Endothelial cell of umbilical vein (primary cell): ENCODE measurements at regions not wholly inside any gene's neighbourhood (a gene's known extent, or its start where the extent isn't known, plus 50 kb on each side); places are given as distances from the start of the nearest gene placed in this dataset.

Source experiments
- BruUV-seq: library from RNA; stranded (reverse); fragments of 400-500 nt; replicated peaks from 2 replicates; lab custom pipeline; 2021; lab: Mats Ljungman, UMichigan
- CTCF ChIA-PET: fragments of 300-600, 350-600 bp; sonication (Branson Sonifier 250); formaldehyde crosslinking; loops from one replicate; lab custom pipeline; 2021; ENCODE audit warnings: antibody characterized with exemption, inconsistent platforms; lab: Charles Lee
- POLR2A ChIA-PET: fragments of 300-600, 350-600 bp; sonication (Branson Sonifier 250); formaldehyde crosslinking; loops from one replicate; lab custom pipeline; 2021; ENCODE audit warnings: antibody characterized with exemption, inconsistent platforms; lab: Charles Lee
- DNase-seq: peaks from one replicate; pipeline ENCODE4 v3.0.0-alpha.2; 2011; ENCODE audit warnings: low read depth, low spot score
- FAIRE-seq: peaks from 2 replicates; lab custom pipeline; 2011; peaks lifted over from hg19 to GRCh38; lab: Jason Lieb, UNC
- H2AFZ ChIP-seq: 2 replicates; pipeline ENCODE4 v1.6.0; 2012; ENCODE audit warnings: low read depth, low read length, control low read depth, inconsistent platforms
- H3K27ac ChIP-seq: 2 replicates; pipeline ENCODE4 v1.5.1; 2011; ENCODE audit warnings: low read depth, mild to moderate bottlenecking, control low read depth, low read length, moderate library complexity; ENCODE audit not compliant: insufficient read depth
- H3K27me3 ChIP-seq, 2 experiments: 2 replicates each; pipeline versions ENCODE4 v1.6.0 to v1.6.1; 2011; ENCODE audit warnings: low read length in 2 of 2, mixed read lengths in 1 of 2; ENCODE audit not compliant: control insufficient read depth in 2 of 2, insufficient read depth in 2 of 2
- H3K36me3 ChIP-seq, 2 experiments: 2 replicates in 1 of 2; 3 replicates in 1 of 2; pipeline ENCODE4 v1.5.1; 2011; ENCODE audit warnings: low read length in 2 of 2, mild to moderate bottlenecking in 1 of 2, moderate library complexity in 1 of 2; ENCODE audit not compliant: control insufficient read depth in 2 of 2, insufficient read depth in 2 of 2; ENCODE audit errors: extremely low read depth in 1 of 2
- H3K4me1 ChIP-seq: 3 replicates; pipeline ENCODE4 v1.5.1; 2011; ENCODE audit warnings: mild to moderate bottlenecking, low read length; ENCODE audit not compliant: control insufficient read depth, insufficient read depth; ENCODE audit errors: extremely low read depth
- H3K4me2 ChIP-seq: 2 replicates; pipeline ENCODE4 v1.6.1; 2011; ENCODE audit warnings: low read length, control low read depth, mixed read lengths; ENCODE audit not compliant: insufficient read depth
- H3K4me3 ChIP-seq, 3 experiments: fragments of 200-600 bp in 1 of 3; sonication (generic), shearing (Covaris generic) in 1 of 3; replicated peaks in 1 of 3; 2 replicates each; pipeline ENCODE4 v1.5.1; 2011 to 2016; ENCODE audit warnings: control low read depth in 3 of 3, low read length in 3 of 3, mild to moderate bottlenecking in 2 of 3, inconsistent platforms in 1 of 3, low read depth in 1 of 3, moderate library complexity in 1 of 3; ENCODE audit not compliant: insufficient read depth in 1 of 3
- H3K79me2 ChIP-seq: 2 replicates; pipeline ENCODE4 v1.6.0; 2012; ENCODE audit warnings: low read length, inconsistent platforms; ENCODE audit not compliant: control insufficient read depth, insufficient read depth
- H3K9ac ChIP-seq: replicated peaks from 2 replicates; pipeline ENCODE3; 2011; ENCODE audit warnings: low read length, control low read depth; ENCODE audit not compliant: insufficient read depth; ENCODE audit errors: extremely low read depth
- H3K9me1 ChIP-seq: replicated peaks from 3 replicates; pipeline ENCODE4 v1.6.0; 2011; ENCODE audit warnings: mild to moderate bottlenecking, low read length; ENCODE audit not compliant: control insufficient read depth, insufficient read depth; ENCODE audit errors: extremely low read depth
- H3K9me3 ChIP-seq: replicated peaks from 2 replicates; pipeline ENCODE4 v1.5.1; 2012; ENCODE audit warnings: low read length, inconsistent platforms; ENCODE audit not compliant: control insufficient read depth, insufficient read depth
- H4K20me1 ChIP-seq: replicated peaks from 2 replicates; pipeline ENCODE3; 2011; ENCODE audit warnings: mild to moderate bottlenecking, low read length; ENCODE audit not compliant: control insufficient read depth, insufficient read depth; ENCODE audit errors: extremely low read depth
- EZH2 ChIP-seq: IDR thresholded peaks from 2 replicates; pipeline ENCODE4 v1.6.1; 2012; ENCODE audit warnings: borderline replicate concordance, low read depth, mild to moderate bottlenecking, moderate library complexity, low read length, inconsistent platforms; ENCODE audit not compliant: severe bottlenecking
- FOS ChIP-seq: IDR thresholded peaks from 2 replicates; pipeline ENCODE4 v1.6.1; 2011; ENCODE audit warnings: mild to moderate bottlenecking, low read length, moderate library complexity, borderline replicate concordance; ENCODE audit not compliant: insufficient read depth
- GATA2 ChIP-seq: IDR thresholded peaks from 2 replicates; pipeline ENCODE4 v1.7.0; 2011; ENCODE audit warnings: low read depth, mild to moderate bottlenecking, moderate library complexity, mixed read lengths, low read length; ENCODE audit not compliant: insufficient read length, insufficient read depth
- JUN ChIP-seq: IDR thresholded peaks from 2 replicates; pipeline ENCODE4 v1.6.1; 2011; ENCODE audit warnings: borderline replicate concordance, low read depth; ENCODE audit not compliant: insufficient read length, insufficient read depth
- POLR2A ChIP-seq: IDR thresholded peaks from 2 replicates; pipeline ENCODE4 v1.6.1; 2012; ENCODE audit warnings: low read depth, mild to moderate bottlenecking, control low read depth, low read length
- dilution Hi-C: fragments of 300-500 bp; cut with MboI; formaldehyde crosslinking; loops from one replicate; pipeline ENCODE4 v1.15.0; 2019; ENCODE audit warnings: low sequenced_read_pairs; ENCODE audit not compliant: extremely low pct_ligation_motif_present
- intact Hi-C: fragments of 100-400 bp; cut with micrococcal nuclease; formaldehyde crosslinking; loops from one replicate; pipeline ENCODE4 v1.10.0; 2022
- TF ChIP-seq, protein P1 (sequence below): IDR thresholded peaks from 2 replicates; pipeline ENCODE4 v1.6.1; 2011; ENCODE audit not compliant: insufficient read depth, insufficient read length
- TF ChIP-seq, protein P2 (sequence below), 2 donors: IDR thresholded peaks; 1 replicate in 1 of 2; 2 replicates in 1 of 2; pipeline ENCODE4 v1.5.1; 2011; ENCODE audit warnings: low read length in 2 of 2, mild to moderate bottlenecking in 2 of 2, moderate library complexity in 2 of 2, control low read depth in 1 of 2, inconsistent platforms in 1 of 2, low read depth in 1 of 2; ENCODE audit not compliant: insufficient read depth in 1 of 2; ENCODE audit errors: extremely low read depth in 1 of 2

DNA sequence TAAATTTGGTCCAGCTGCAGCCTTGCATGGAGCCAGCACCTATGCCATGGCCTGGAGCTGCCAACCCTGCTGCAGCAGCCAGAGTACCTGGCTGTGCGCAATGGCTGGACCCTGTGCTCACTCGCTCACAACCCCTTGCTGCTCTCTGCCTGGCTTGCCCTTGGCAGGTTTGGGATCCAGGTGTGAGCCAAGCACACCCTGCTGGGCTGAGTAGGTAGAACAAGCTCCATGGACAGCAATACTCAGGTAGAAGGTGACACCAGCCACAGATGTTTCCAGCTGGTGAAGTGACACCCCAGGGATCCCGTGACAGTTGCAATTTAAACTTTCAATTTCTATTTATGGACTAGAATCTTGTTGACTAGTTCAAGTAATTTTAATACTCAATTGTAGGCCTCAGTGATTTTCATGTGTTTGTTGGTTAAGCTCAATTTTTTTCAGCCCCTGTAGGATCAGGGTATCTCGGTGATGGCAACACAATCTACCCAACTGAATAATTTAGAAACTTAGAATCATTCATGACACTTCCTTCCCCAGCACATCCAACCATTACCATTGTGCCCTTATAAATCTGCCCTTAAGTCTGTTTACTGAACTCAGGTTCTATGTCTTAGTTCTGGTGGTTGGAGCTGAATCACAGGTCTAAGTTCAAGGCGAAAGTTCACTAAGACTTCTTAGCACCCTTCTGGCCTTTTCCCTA is 480.0 kb downstream of the PMP22 start:
- dilution Hi-C loops (no loop called here), intact Hi-C loops (no loop called here)
- Histone ChIP-seq H3K27me3 (no peaks in the 10 kb centered on the region), H3K36me3 (no peaks in the 10 kb centered on the region), H3K9me1 (no peaks in the 10 kb centered on the region), H3K9ac (no peak overlapping the region), H3K79me2 (no peaks in the 10 kb centered on the region), H3K4me1 (no peaks in the 10 kb centered on the region), H3K27ac (no peak overlapping the region), H2AFZ (no peak overlapping the region), H3K4me2 (no peak overlapping the region), H3K9me3 (peaks cover 4% of the 10 kb centered on the region), H3K4me3 (no peak overlapping the region), H4K20me1 (no peaks in the 10 kb centered on the region)
- POLR2A ChIA-PET = no interaction called here
- BruUV-seq = no TSS peak
- FAIRE-seq = no peak
- CTCF ChIA-PET = no interaction called here
- DNase-seq = no peak
- TF ChIP-seq JUN = no peak
- TF ChIP-seq POLR2A = no peak
- TF ChIP-seq, protein P1, sequence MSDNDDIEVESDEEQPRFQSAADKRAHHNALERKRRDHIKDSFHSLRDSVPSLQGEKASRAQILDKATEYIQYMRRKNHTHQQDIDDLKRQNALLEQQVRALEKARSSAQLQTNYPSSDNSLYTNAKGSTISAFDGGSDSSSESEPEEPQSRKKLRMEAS = no peak
- TF ChIP-seq, protein P2, sequence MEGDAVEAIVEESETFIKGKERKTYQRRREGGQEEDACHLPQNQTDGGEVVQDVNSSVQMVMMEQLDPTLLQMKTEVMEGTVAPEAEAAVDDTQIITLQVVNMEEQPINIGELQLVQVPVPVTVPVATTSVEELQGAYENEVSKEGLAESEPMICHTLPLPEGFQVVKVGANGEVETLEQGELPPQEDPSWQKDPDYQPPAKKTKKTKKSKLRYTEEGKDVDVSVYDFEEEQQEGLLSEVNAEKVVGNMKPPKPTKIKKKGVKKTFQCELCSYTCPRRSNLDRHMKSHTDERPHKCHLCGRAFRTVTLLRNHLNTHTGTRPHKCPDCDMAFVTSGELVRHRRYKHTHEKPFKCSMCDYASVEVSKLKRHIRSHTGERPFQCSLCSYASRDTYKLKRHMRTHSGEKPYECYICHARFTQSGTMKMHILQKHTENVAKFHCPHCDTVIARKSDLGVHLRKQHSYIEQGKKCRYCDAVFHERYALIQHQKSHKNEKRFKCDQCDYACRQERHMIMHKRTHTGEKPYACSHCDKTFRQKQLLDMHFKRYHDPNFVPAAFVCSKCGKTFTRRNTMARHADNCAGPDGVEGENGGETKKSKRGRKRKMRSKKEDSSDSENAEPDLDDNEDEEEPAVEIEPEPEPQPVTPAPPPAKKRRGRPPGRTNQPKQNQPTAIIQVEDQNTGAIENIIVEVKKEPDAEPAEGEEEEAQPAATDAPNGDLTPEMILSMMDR (IDR thresholded peaks at IDR 0.05; ENCODE audit: extremely low read depth in 1 of 2, insufficient read depth in 1 of 2, low read depth in 1 of 2, low read length in 2 of 2) = no peak
- TF ChIP-seq GATA2 = no peak

DNA sequence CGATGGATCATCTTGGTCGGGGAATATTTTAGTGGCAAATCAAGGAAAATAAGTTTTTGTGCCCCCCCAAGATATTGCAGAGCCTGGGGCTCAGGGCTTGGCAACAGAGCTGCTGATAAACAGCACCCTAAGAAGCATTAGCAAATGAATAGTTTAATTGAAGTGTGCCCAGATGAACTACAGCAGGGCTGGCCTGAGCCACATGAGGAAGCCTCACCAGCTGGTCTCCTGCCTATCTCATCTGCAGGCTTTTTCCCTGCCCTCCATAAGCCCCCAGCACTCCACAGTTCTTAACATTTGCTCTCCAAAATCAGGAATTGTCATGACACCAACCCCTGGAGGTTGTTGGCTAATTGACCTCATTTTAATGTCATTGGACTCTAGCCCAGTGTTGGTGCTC is 480.2 kb downstream of the HS3ST3B1 start:
- Histone ChIP-seq H3K79me2 (no peaks in the 10 kb centered on the region), H4K20me1 (no peaks in the 10 kb centered on the region), H3K9ac (no peak overlapping the region), H3K9me1 (no peaks in the 10 kb centered on the region), H3K4me3 (no peak overlapping the region), H3K9me3 (peaks cover 2% of the 10 kb centered on the region), H3K4me2 (no peak overlapping the region), H3K27ac (no peak overlapping the region), H3K36me3 (no peaks in the 10 kb centered on the region), H3K4me1 (no peaks in the 10 kb centered on the region), H2AFZ (no peak overlapping the region), H3K27me3 (no peaks in the 10 kb centered on the region)
- DNase-seq (no peak), FAIRE-seq (no peak)
- intact Hi-C loops = no loop called here
- TF ChIP-seq GATA2 (no peak), EZH2 (no peak), FOS (no peak), JUN (no peak)
- TF ChIP-seq, protein P2 (IDR thresholded peaks at IDR 0.05; ENCODE audit: extremely low read depth in 1 of 2, insufficient read depth in 1 of 2, low read depth in 1 of 2, low read length in 2 of 2) = no peak
- dilution Hi-C loops = no loop called here
- no TSS peak for BruUV-seq
- ChIA-PET CTCF (no interaction called here), POLR2A (no interaction called here)
